ENCODE measurements at regions not wholly inside any gene's neighbourhood (a gene's known extent, or its start where the extent isn't known, plus 50 kb on each side); places are given as distances from the start of the nearest gene placed in this dataset.

GRCh38 chr12:73308079-73308478 lies 1035.9 kb downstream of the TRHDE start:
- no peak for TF ChIP-seq CTCF (IDR thresholded peaks at IDR 0.05)
- no peak for TF ChIP-seq POLR2A (IDR thresholded peaks at IDR 0.05)

Data from testis (tissue), 2 donors.